GM19025 (cell line): ENCODE measurements at regions not wholly inside any gene's neighbourhood (a gene's known extent, or its start where the extent isn't known, plus 50 kb on each side); places are given as distances from the start of the nearest gene placed in this dataset.
A peak's percentile ranks its signal among the peaks of the same experiment; 100 is the strongest.
"Not testable (repeated sequence)": the region's sequence is repeated elsewhere in the genome, so short reads cannot be mapped to it uniquely, and the experiment has no call there.

Experiments
- ATAC-seq: cut with Tn5 transposase; IDR thresholded peaks from one replicate; pipeline ENCODE4 v1.9.1; 2021; ENCODE audit warnings: mild to moderate bottlenecking, low read depth, moderate library complexity; ENCODE audit not compliant: unreplicated experiment

DNA sequence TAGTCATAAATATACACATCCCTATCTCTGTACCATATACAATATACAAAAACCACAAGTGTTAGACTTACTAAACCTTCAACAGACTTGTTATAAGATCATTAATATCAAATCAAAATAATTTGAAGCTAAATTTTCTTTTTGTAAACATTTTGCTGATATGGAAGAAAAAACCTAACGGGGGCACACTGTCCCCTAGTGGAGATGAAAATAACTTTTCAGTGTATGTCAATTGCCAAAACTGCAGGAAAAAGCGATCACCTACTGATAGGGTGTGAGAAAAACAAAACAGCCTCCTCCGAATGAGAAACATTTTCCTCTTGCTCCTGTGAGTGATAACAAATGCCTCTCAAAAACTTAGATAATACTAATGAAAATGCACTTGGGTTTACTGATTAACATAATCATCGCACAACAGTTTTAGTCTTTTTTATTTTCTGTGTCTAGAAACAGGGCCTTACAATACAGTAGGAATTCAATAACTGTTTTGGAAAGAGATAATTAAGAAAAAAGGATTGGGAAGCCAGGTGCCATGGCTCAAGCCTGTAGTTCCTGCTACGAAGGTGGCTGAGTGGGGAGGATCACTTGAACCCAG is 322.7 kb downstream of the CRPPA start:
- no peak for ATAC-seq

DNA sequence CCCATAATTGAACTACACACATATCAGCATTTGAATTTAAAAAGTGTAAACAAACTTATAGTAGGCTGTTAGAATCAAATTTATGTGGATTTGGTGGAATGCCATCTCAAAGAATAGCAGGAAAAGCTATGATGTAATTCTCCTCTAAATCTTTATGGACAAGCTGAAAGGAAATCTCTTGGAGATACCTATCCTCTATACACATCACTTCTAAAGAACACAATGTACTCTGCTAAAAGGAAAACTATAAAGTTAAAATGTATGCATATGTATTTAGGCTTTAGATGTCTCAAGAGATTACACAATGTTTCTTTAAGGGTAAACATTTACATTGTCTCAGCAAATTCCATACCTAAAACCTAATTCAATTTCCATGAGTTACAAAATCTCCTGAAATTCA is 323.3 kb downstream of the CRPPA start:
- no peak for ATAC-seq

DNA sequence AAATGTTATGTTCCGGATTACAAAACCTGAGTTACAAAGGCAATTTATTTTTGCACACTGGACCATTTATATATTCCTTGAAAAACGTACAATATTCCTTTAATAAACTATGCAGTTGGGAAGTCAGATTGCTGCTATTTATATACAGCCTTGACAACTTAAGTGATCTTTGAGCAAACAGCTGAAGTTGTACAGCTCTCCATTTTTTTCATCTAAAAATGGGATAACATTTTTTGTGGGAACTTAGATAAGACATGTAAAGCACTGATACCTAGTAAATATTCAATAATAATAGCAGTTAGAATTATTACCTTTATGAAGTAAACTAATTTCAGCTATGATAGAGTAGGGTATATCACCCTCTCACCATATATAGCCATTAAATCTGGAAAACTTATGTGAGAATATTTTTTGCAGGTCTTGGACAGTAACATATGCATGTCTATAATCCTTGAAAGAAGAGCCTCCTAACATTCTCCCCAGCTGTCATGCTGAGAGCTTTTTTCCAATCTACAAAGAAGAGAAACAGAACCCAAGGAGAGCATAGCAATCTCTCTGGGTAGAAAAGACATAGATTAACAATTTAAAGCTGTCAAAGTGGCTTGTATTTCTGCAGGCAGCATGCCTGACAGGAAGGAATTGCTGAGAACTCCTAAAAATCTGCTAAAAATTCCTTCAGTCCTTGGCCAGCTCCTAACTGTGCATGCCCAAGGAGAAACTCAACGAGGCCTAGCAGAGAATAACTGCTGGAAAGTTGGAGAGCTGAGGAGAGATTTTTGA is 326.0 kb downstream of the CRPPA start:
- no peak for ATAC-seq

DNA sequence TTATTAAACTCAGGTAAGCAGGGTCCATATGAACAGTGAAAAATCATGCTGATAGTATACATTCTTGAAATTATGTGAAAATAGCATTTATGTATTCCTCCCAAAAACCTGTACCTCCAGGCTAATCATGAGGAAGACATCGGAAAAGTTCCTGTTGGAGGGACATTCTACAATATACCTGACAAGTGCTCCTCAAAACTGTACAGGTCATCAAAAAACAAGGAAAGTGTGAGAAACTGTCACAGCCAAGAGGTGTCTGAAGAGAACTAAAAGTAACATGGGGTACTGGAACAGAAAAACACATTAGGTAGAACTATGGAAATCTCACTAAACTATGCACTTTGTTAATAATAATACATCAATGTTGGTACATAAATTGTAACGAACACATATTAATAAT is 326.7 kb downstream of the CRPPA start:
- no peak for ATAC-seq

DNA sequence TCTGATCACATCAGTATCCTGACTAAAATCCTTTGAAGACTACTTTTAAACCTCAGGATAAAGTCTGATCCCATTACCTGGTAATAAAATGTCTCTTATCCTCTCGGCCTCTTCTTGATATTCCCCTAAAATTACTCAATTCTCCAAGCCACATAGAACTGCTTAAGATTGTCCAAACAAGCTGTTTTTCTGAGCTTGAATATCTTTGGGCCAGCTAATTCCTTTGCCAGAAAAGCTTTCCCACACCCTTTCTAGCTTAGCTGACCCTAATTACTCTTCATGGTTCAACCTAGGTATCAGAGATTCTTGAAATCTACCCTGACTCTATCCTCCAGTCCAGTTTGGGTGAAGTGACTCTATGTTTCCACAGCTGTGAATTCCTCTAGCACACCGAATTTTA is 328.6 kb downstream of the CRPPA start:
- ATAC-seq: no peak

DNA sequence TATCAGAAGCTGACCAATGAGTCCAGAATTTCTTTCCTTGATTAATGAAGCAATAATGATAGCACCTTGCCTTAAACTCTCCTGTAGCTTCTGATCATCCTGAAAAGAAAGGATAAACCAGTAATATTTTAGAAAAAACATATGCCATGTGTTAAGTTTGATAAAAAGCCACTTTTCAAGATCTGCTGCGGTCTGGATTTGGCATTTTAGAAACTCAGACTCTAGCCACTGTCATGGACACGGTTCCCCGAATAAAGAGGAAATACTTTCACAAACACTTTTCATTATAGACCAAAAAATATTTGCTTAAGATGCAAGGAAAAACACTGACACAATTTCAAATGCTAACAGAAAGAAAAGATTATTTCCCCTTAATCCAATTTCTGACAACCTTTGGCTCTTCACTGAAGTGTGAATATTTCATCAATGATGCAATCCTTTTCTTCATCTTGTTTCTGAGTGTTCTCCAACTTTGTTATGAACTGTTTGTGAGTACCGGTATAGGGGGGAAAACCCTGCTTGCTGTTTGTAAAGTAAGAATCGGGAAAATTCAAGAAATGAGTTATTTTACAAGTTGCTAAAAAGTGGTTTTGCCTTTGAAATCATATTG is 329.5 kb downstream of the CRPPA start:
- ATAC-seq: no peak

DNA sequence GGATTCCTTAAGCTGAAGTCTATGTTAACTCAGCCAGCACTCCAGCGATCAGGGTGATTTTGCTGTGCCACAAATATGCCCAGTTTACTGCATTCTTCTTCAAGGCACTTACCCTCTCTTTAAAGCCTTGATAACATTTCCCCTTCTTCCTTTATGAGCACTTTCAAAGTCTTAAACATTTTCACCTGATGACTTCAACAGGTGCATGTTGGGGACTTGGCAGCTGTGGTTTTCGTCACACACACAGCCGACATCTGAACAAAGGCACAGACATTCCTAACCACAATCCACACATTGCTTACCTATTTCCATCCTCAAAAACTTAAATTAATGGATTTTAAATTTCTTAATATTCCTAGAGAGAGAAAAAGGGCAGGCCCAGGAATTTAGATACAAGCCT is 331.5 kb downstream of the CRPPA start:
- no peak for ATAC-seq

DNA sequence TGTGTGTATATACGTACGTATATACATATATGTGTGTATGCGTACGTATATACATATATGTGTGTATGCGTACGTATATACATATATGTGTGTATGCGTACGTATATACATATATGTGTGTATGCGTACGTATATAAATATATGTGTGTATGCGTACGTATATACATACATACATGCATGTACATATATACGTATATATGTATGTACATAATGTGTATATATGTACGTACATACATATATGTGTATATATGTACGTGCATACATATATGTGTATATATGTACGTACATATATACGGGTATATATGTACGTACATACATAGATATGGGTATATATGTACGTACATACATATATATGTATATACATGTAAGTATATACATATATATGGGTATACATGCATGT is 332.1 kb downstream of the CRPPA start:
- no peak for ATAC-seq

DNA sequence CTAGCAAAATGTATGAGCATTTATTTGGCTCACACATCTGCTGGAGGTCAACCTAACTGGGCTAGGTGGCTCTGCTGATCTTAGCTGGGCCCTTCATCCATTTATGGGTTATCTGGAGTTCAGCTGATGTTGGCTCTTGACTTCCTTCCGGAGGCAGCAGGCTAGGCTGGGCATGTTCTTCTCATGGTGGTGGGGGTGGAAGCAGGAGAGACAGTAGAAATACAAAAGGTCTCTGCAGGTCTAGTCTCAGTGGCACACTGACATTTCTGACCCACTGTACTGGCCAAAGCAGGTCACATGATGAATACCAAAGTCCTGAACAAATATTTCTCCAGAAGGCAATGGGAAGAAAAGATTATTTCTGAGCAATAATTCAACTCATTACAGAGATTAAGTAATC is 334.6 kb downstream of the CRPPA start:
- ATAC-seq: no peak

DNA sequence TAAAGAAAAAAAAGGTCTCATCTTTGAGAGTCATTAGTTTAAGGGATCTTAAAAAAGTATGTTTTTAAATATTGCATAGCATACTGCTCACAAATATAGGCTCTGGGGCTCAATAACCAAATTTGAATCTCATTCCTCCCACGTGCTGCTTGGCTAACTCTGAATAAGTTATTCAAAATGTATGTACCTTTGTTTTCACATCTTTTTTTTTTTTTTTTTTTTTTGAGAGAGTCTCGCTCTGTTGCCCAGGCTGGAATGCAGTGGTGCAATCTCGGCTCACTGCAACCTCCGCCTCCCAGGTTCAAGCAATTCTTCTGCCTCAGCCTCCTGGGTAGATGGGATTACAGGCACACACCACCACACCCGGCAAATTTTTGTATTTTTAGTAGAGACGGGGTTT is 335.6 kb downstream of the CRPPA start:
- not testable (repeated sequence) for ATAC-seq

DNA sequence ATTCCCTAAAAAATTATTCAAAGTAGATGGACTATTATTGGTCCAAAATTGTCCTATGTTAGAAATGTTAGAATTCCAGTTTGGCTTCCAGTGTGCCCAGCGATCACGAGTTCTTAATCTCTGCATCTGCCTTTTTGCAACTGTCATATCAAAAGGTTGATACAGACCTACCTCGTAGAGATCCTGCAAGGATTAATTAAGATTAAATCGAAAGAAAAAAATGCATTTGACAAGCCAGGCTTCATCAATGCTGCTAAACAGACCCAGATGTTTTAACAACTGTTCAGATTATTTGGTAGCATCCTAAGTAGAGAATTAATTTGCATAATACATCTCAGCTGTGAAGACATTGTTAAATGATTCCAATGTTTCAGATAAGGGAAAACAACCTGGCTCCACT is 336.5 kb downstream of the CRPPA start:
- no peak for ATAC-seq

DNA sequence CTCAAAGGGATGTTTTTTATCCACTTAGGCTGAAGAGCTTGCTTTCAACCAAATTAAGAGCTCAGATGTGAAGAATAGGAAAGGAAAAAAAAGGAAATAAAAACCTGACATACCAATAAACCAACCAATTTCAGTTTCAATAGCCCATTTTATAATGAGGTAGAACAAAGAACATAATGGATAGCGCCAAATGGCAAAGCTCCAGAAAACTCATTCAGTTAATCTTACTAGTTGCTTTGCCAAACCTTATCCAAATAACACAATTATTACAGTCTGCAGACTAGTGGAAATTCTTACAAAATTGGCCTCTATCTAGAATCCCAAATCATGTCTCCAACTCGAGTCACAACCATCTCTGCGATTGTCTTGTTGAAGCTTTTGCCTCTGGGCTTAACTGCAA is 337.0 kb downstream of the CRPPA start:
- ATAC-seq: no peak

DNA sequence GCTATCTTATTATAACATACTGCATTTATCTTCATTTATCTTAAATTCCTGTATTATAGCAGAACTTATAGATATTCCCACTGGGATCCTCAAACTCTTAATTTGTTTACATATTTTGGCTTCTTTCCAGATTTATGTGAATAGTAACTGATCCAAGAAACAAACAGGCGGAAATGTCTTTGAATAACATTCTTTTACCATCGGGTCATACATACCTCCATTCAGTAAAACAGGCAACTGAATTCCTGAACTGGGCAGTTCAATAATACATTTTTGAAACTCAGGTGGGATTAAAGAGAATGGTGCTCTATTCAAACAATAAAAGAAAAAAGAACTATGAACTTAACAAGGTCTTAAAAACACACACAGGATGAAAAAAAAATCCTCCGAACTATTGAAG is 337.4 kb downstream of the CRPPA start:
- no peak for ATAC-seq

DNA sequence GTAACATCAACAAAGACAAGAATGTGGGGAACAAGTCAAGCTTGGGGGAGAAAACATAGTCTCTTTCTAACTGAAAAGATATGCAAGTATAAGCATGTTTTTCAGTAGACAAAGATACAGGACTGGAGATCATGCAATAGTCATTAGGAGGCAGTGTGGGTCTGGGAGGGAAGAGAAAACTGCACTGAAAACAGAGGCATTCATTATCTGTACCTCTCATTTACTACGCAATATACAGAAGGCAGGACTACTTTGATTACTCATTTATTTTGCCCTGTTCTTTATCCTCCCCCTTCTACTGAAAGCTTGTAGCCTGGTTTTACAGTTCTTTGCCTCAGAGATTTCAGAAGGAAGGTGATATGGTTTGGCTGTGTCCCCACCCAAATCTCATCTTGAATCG is 341.2 kb downstream of the CRPPA start:
- no peak for ATAC-seq

DNA sequence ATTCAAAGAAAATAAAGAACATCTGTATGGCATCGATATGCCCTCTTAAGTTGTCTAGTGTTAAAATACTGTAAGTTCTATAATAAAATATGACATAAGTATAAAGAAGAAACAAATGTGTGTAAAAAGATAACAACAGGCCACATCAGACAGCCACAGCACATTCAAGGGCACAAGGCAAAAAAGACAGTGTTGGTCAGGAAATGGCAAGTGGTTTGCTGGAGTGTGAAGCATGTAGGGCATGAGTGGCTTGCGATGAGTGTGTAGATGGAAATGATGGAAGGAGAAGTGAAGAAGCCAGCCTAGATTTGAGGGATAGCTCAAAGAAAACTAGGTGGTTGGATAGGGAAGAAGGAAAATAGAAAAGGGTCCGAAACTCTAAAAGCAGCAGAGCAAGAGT is 341.6 kb downstream of the CRPPA start:
- ATAC-seq: no peak

DNA sequence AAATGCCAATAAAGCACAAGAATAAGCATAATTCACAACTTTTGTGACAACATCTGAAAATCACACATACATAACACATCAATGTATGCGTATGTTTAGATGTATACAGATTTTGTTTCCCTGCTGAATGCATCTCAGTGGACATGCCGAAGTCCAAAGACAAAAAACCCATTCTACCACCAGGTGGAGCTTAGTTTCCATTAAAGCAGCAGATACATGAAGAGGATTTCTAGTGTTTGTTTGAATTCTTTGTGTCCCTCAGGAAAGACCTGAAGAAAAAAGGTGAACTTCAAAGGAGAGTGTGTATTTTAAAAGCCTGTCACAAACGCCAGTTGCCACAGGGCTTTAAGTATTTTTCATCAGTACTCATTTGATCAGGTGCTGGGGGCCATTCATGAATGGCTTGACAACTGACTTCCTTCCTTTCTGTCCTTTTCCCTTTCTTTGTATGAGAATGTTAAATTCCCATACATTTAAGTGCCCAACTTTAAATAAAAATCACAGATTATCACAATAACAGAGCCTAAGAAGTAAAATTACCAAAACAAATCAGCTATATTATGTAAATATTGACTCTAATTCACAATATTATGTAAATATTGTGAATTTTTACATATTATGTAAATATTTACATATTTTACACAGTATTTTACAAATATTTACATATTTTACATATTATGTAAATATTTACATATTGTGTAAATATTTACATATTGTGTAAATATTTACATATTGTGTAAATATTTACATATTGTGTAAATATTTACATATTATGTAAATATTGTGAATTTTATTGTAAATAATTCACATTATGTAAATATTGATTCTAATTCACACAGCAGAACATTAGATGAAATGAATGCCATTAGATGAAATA is 343.0 kb downstream of the CRPPA start:
- ATAC-seq: peak; percentile 69

DNA sequence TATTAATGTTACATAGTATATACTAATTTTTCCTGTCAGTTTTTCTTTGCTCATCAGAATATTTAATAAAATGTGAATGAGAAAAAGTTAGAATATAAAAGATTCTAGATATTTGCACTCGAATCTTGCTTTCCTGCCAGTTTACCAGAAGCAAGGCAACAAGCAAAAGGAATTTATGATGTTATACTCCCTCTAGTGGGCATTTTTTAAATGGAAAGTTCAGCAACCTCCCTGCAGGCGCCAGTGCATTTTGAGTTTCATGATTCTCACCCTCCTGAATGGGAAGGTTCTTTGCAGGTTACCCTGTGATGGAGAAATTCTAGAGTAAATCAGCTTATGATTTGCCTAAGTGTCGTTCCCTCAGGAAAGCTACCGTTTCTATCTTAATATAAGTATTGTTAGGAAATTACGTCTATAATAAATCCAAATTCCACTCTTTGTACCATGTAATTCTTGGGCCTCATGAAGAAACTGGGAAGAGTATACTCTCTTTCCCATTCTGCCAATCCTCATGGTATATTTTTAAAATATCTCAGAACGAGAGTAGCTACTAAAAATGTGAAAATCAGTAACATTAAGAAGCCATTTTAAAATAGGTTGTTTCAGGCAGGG is 350.0 kb downstream of the CRPPA start:
- ATAC-seq: peak; percentile 66

DNA sequence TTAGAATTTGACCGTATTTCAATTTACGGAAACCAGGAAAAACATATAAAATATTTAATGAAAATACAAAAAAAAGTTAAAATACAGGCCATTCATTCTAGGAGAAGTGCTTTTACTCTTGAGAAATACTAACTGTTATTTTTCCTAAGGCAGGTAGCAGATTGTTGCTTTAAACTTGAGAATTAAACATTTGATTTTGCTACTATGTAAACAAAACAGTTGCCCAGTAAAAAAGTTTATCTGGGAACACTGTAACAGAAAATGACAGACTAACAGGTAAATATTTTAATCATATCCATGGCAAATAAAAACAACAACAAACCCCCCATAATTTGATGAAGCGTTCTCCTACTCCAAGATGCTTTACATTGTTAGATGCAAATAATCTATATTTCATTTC is 350.5 kb downstream of the CRPPA start:
- no peak for ATAC-seq

DNA sequence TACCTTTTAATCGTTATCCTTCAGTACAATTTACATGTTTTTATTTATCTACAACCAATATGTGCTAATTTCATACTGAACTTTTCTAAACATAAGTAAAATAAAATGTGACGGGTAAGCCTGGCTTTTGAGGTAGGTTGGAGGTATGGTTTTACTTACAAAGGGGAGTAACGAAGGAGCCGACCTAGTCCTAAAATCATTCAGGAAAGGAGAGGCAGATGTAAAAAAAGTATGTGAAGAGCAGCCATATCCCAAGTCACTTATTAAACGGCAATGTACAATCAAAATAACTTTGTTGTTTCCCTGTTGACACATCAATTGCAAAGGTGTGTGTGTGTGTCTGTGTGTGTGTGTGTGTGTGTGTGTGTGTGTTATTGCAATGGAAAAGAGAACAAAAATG is 351.3 kb downstream of the CRPPA start:
- ATAC-seq: no peak

DNA sequence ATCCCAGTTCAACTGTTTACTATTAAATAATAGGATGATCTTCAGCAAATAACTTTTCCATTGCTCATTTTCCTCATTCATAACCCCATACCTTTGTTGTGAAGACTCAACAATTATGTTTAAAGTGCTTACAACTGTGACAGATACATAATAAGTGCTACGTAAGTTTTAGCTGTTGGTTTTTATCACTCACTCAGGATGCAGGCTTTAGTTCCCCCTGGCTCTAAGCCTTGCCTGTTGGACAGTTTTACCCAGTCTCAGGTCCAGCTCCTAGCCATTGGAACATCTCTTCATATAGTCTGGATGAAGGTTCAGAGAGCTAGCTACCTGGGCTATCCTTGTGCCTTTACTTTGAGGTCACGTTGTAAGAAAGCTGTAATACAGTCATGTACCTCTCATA is 353.2 kb downstream of the CRPPA start:
- no peak for ATAC-seq

DNA sequence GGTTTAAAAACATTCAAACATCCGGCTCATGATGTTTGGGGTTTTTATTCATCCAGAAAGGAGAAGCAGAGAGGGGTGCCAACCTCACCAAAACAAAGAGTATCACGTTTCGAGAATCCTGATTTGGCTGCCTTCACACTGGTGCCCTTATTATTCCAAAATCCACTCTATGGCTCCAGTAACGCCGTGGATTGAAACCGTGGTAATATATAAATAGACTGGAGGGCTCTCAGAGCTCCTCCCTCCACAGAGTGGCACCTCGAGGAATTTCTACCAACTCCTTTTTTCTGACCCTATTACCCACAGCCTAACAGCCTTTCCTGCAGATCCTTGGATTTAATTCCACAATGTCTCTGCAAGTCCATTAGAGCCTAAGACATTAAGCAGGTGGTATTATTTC is 353.6 kb downstream of the CRPPA start:
- ATAC-seq: no peak
